ENCODE measurements at regions not wholly inside any gene's neighbourhood (a gene's known extent, or its start where the extent isn't known, plus 50 kb on each side); places are given as distances from the start of the nearest gene placed in this dataset.

DNA sequence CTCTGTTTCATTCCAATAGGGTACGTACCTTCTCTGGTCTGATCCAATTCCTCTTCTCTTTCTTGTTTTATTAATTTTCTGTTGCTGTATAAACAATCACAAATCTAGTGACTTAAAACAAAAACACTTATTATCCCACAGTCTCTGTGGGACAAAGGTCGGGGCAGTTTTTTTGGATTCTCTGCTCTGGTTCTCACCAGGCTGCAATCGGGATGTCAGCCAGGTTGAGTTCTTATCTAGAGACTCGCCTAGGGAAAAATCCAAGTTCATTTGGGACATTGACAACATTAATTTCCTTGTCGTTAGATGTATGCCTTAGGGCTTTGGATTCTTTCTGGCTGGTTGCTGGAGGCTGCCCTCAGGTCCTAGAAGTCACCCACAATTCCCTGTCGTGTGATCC lies 430.5 kb upstream of the RORB start:
- H3K27me3 ChIP-seq (ENCODE audit: insufficient read depth, low read depth) = no peaks in the 10 kb centered on the region
- no peak for DNase-seq
- H3K9me3 ChIP-seq (ENCODE audit: insufficient read depth, low read depth) = peaks cover 2% of the 10 kb centered on the region; the same call in 1 of the 2 replicates
- no peaks in the 10 kb centered on the region for H3K9me2 ChIP-seq (ENCODE audit: insufficient read depth)
- no peak overlapping the region for H2AFZ ChIP-seq
- H3F3A ChIP-seq (ENCODE audit: insufficient read depth, low read depth) = no peaks in the 10 kb centered on the region
- CTCF ChIA-PET = no interaction called here
- H3K27ac ChIP-seq = no peak overlapping the region
- no peaks in the 10 kb centered on the region for H4K20me1 ChIP-seq (ENCODE audit: insufficient read depth)
- intact Hi-C loops (cut with micrococcal nuclease; ENCODE audit: unreplicated experiment) = no loop called here
- H3K36me3 ChIP-seq (ENCODE audit: low read depth) = no peaks in the 10 kb centered on the region
- no peaks in the 10 kb centered on the region for H3K4me1 ChIP-seq (replicated peaks; ENCODE audit: insufficient read depth)
- POLR2A ChIA-PET (ENCODE audit: unreplicated experiment) = no interaction called here
- no peak overlapping the region for H3K4me2 ChIP-seq
- no TSS peak for BruUV-seq (replicated peaks)
- no peak overlapping the region for H3K4me3 ChIP-seq
- no peak for TF ChIP-seq EZH2 (IDR thresholded peaks at IDR 0.05; ENCODE audit: low read depth)
- TF ChIP-seq, protein P1, sequence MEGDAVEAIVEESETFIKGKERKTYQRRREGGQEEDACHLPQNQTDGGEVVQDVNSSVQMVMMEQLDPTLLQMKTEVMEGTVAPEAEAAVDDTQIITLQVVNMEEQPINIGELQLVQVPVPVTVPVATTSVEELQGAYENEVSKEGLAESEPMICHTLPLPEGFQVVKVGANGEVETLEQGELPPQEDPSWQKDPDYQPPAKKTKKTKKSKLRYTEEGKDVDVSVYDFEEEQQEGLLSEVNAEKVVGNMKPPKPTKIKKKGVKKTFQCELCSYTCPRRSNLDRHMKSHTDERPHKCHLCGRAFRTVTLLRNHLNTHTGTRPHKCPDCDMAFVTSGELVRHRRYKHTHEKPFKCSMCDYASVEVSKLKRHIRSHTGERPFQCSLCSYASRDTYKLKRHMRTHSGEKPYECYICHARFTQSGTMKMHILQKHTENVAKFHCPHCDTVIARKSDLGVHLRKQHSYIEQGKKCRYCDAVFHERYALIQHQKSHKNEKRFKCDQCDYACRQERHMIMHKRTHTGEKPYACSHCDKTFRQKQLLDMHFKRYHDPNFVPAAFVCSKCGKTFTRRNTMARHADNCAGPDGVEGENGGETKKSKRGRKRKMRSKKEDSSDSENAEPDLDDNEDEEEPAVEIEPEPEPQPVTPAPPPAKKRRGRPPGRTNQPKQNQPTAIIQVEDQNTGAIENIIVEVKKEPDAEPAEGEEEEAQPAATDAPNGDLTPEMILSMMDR (conservative IDR thresholded peaks at IDR 0.05) = no peak
- H3K79me2 ChIP-seq (ENCODE audit: low read depth) = no peaks in the 10 kb centered on the region

DNA sequence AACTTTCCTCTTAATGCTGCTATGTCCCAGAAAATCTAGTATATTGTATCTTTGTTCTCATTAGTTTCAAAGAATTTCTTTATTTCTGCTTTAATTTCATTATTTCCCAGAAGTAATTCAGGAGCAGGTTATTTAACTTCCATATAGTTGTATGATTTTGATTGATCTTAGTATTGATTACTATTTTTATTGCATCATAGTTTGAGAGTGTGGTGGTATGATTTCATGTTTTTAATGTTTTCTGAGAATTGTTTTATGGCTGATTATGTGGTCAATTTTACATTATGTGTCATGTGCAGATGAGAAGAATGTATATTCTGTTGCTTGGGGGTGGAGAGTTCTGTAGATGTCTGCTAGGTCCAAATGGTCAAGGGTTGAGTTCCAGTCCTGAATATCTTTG lies 425.6 kb upstream of the RORB start:
- no peak for DNase-seq
- Histone ChIP-seq H4K20me1 (ENCODE audit: insufficient read depth) (no peaks in the 10 kb centered on the region), H3F3A (ENCODE audit: insufficient read depth, low read depth) (no peaks in the 10 kb centered on the region), H3K79me2 (ENCODE audit: low read depth) (no peaks in the 10 kb centered on the region), H3K4me2 (no peak overlapping the region), H2AFZ (no peak overlapping the region), H3K4me3 (no peak overlapping the region), H3K9me3 (ENCODE audit: insufficient read depth, low read depth) (no peaks in the 10 kb centered on the region; the same call in 1 of the 2 replicates), H3K36me3 (ENCODE audit: low read depth) (no peaks in the 10 kb centered on the region), H3K4me1 (replicated peaks; ENCODE audit: insufficient read depth) (no peaks in the 10 kb centered on the region), H3K27ac (no peak overlapping the region), H3K27me3 (ENCODE audit: insufficient read depth, low read depth) (no peaks in the 10 kb centered on the region), H3K9me2 (ENCODE audit: insufficient read depth) (0 out of 2 replicates have a peak, but pooled peaks cover 4% of the 10 kb centered on the region)
- POLR2A ChIA-PET (ENCODE audit: unreplicated experiment) = no interaction called here
- intact Hi-C loops (cut with micrococcal nuclease; ENCODE audit: unreplicated experiment) = no loop called here
- TF ChIP-seq, protein P1 (conservative IDR thresholded peaks at IDR 0.05) = no peak
- no peak for TF ChIP-seq EZH2 (IDR thresholded peaks at IDR 0.05; ENCODE audit: low read depth)
- BruUV-seq (replicated peaks) = no TSS peak
- CTCF ChIA-PET = no interaction called here

DNA sequence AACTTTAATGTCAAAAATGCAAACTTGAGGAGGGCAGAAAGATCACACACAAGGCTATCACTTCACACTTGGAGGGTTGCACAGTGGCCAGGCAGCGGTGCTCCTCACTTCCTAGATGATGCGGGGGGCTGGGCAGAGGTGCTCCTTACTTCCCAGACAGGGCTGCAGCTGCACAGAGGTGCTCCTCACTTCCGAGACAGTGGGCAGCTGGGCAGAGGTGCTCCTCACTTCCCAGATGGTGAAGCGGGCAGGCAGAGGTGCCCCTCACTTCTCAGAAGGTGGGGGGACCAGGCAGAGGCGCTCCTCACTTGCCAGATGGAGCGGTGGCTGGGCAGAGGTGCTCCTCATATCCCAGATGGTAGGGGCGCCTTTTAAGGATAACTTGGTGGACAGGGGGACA lies 423.2 kb upstream of the RORB start:
- Histone ChIP-seq H2AFZ (no peak overlapping the region), H3F3A (ENCODE audit: insufficient read depth, low read depth) (no peaks in the 10 kb centered on the region), H3K4me3 (no peak overlapping the region), H3K27me3 (ENCODE audit: insufficient read depth, low read depth) (no peaks in the 10 kb centered on the region), H3K9me2 (ENCODE audit: insufficient read depth) (0 out of 2 replicates have a peak, but pooled peaks cover 4% of the 10 kb centered on the region), H3K27ac (no peak overlapping the region), H3K9me3 (ENCODE audit: insufficient read depth, low read depth) (no peaks in the 10 kb centered on the region; the same call in 1 of the 2 replicates), H3K4me1 (replicated peaks; ENCODE audit: insufficient read depth) (peaks cover 2% of the 10 kb centered on the region; the same call in 1 of the 2 replicates), H3K36me3 (ENCODE audit: low read depth) (no peaks in the 10 kb centered on the region), H4K20me1 (ENCODE audit: insufficient read depth) (no peaks in the 10 kb centered on the region), H3K79me2 (ENCODE audit: low read depth) (no peaks in the 10 kb centered on the region), H3K4me2 (no peak overlapping the region)
- DNase-seq = no peak
- intact Hi-C loops (cut with micrococcal nuclease; ENCODE audit: unreplicated experiment) = no loop called here
- POLR2A ChIA-PET (ENCODE audit: unreplicated experiment) = no interaction called here
- TF ChIP-seq EZH2 (IDR thresholded peaks at IDR 0.05; ENCODE audit: low read depth) = no peak
- TF ChIP-seq, protein P1 (conservative IDR thresholded peaks at IDR 0.05) = no peak
- CTCF ChIA-PET = no interaction called here
- BruUV-seq (replicated peaks) = no TSS peak

All from PC-9 (cell line).